Pancreas (tissue), 10 donors: ENCODE measurements at regions not wholly inside any gene's neighbourhood (a gene's known extent, or its start where the extent isn't known, plus 50 kb on each side); places are given as distances from the start of the nearest gene placed in this dataset.

ENCODE experiments used
- ATAC-seq, 4 donors: fragments of 200-7000 bp; cut with Tn5 transposase; one replicate each; pipeline versions ENCODE4 v1.8.0 to v1.9.1; 2020; ENCODE audit warnings: mild to moderate bottlenecking in 4 of 4, moderate library complexity in 4 of 4
- DNase-seq, 6 donors: peaks; one replicate each; pipeline ENCODE4 v3.0.0-alpha.2; 2020
- FAIRE-seq: peaks from 2 replicates; lab custom pipeline; 2012; peaks lifted over from hg19 to GRCh38; lab: Jason Lieb, UNC
- H3K27ac ChIP-seq, 4 donors: fragments of 200-600 bp; sonication (generic); 1 replicate in 3 of 4; 2 replicates in 1 of 4; pipeline versions ENCODE4 v1.5.0 to v1.8.0; 2020
- H3K27me3 ChIP-seq, 4 donors: fragments of 200-600 bp; one replicate each; pipeline ENCODE4 v1.8.0; 2021
- H3K36me3 ChIP-seq, 3 donors: fragments of 200-600 bp; sonication (generic) in 1 of 3; one replicate each; pipeline versions ENCODE4 v1.5.0 to v1.8.0; 2020 to 2021
- H3K4me1 ChIP-seq, 3 donors: fragments of 200-600 bp; one replicate each; pipeline ENCODE4 v1.8.0; 2021
- H3K4me3 ChIP-seq, 4 donors: fragments of 200-600 bp; sonication (generic) in 2 of 4; one replicate each; pipeline versions ENCODE4 v1.5.0 to v1.8.0; 2020 to 2021
- H3K9me3 ChIP-seq, 4 donors: fragments of 200-600 bp; one replicate each; pipeline ENCODE4 v1.8.0; 2021
- CTCF ChIP-seq, 4 donors: fragments of 200-600 bp; sonication (generic) in 3 of 4; IDR thresholded peaks; one replicate each; pipeline versions ENCODE4 v1.5.0 to v1.8.0; 2021; ENCODE audit warnings: antibody characterized with exemption in 4 of 4
- WGBS, 2 donors: extraction: QIAGEN DNeasy Blood & Tissue Kit; methylation state at CpG; one replicate each; pipeline ENCODE4 v1.1.7; 2013; 5-methylcytosine and 5-hydroxymethylcytosine counted together
- intact Hi-C, 3 donors: fragments of 100-400 bp; cut with DNase I; formaldehyde crosslinking; loops; one replicate each; pipeline versions ENCODE4 v1.11.1 to v1.14.2; 2022
- donor health status: healthy with polysubstance abuse.
- donor health status: DM: no; HTN: no; CAD: no; lungs with moderate emphysema.
- donor health status: DM: no; HTN: no; CAD: no.
- donor health status: control.
- donor health status: control.
- donor health status: Bipolar disorder and iron deficiency.
- donor health status: DM: yes; HTN: yes; CAD: no.
- donor health status: DM: no; HTN: no; CAD: no.
- donor health status: DM: no; HTN: no; CAD: no.
- donor health status: DM: yes; HTN: yes; CAD: no.

GRCh38 chr20:39592371-39592770 is 630.2 kb downstream of the DHX35 start:
- 17 to 21% methylated on average over 7 of the region's 7 CpGs for WGBS, 2 donors
- Histone ChIP-seq H3K9me3 (no peaks in the 10 kb centered on the region), H3K4me1 (no peaks in the 10 kb centered on the region), H3K4me3 (no peak overlapping the region), H3K36me3 (no peaks in the 10 kb centered on the region), H3K27me3 (no peaks in the 10 kb centered on the region), H3K27ac (no peak overlapping the region)
- DNase-seq (no peak), ATAC-seq (no peak), FAIRE-seq (no peak)
- no peak for TF ChIP-seq CTCF (IDR thresholded peaks at IDR 0.05)
- intact Hi-C loops = no loop called here

DNA sequence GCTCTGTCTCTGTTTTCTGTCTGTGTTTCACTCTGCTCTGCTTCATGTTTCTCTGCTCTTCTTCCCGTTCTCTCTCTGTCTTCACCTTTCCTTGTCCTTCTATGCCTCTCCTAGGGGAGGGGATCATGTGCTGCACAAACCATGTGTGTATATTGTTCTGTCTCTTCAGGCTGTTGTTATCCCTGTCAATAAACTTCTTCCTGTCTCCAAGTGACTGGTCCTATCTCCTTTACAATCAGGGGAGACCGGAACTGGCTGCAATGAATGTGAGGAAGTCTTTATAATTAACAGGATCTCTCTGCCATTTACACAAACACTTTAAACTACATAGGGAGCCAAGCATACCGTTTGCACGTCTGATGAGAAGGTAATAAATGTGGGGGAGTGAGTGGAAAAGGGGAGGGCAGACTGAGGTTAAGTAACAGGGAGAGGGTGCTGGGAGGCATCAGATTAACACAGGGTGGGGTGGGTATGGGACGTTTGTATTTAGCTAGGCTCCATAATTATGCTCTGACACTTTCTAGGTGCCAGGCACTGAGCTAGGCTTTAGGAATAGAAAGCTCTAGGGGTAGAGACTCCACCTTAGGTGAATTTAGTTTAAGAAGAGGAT is 626.1 kb downstream of the DHX35 start:
- intact Hi-C loops = no loop called here

DNA sequence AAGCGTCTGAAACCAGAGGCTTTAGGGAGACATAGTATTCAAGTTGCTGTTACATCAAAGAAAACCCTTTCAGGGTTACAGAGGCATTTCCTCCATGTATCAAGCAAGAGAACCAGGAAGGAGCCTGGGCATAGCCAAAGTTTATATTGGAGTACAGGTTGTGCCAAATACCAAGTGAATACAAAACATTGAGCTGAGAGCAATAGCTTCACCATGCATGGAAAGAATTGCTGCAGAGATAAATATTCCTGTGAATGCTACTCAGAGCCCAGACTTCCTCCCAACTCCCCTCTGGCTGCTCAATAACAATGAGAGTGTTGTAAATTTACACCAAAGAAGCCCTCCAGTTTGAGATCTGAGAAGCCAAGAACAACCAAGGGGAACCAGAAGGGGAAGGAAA is 618.9 kb downstream of the DHX35 start:
- no peak overlapping the region for H3K27ac ChIP-seq
- FAIRE-seq = no peak
- H3K36me3 ChIP-seq = no peaks in the 10 kb centered on the region
- ATAC-seq = no peak
- no peak for DNase-seq
- no peaks in the 10 kb centered on the region for H3K4me1 ChIP-seq
- no peaks in the 10 kb centered on the region for H3K27me3 ChIP-seq
- intact Hi-C loops = no loop called here
- WGBS, 2 donors = 48 to 70% methylated on average over 1 of the region's 1 CpG
- TF ChIP-seq CTCF (IDR thresholded peaks at IDR 0.05) = no peak
- H3K9me3 ChIP-seq = no peaks in the 10 kb centered on the region
- H3K4me3 ChIP-seq = no peak overlapping the region

More for the DNA sequence above, 626.1 kb downstream of the DHX35 start:
- Histone ChIP-seq H3K27me3 (no peaks in the 10 kb centered on the region), H3K4me3 (no peak overlapping the region), H3K36me3 (no peaks in the 10 kb centered on the region), H3K4me1 (no peaks in the 10 kb centered on the region), H3K9me3 (no peaks in the 10 kb centered on the region), H3K27ac (no peak overlapping the region)
- DNase-seq (no peak), FAIRE-seq (no peak), ATAC-seq (no peak)
- no peak for TF ChIP-seq CTCF (IDR thresholded peaks at IDR 0.05)
- 14 to 16% methylated on average over 5 of the region's 5 CpGs for WGBS, 2 donors

DNA sequence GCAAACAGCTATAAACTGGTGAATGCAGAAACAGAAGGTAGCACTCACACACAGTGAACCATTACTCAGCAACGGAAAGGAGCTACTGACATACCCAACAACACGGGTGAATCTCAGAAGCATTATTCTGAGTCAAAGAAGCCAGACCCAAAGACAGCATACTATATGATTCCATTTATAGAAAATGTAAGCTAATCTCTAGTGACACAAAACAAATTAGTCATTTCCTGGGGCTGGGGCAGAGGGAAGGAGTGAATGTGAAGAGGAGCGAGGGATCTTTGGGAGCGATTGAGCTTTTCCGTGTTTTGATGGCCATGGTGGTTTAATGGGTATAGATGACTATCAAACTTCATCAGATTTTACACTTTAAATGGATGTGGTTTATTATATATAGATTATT is 614.6 kb downstream of the DHX35 start:
- Histone ChIP-seq H3K36me3 (no peaks in the 10 kb centered on the region), H3K4me3 (no peak overlapping the region), H3K27me3 (no peaks in the 10 kb centered on the region), H3K27ac (no peak overlapping the region), H3K4me1 (no peaks in the 10 kb centered on the region), H3K9me3 (no peaks in the 10 kb centered on the region)
- ATAC-seq (no peak), DNase-seq (no peak), FAIRE-seq (no peak)
- 83 to 93% methylated on average over 5 of the region's 5 CpGs for WGBS, 2 donors
- intact Hi-C loops = no loop called here
- TF ChIP-seq CTCF (IDR thresholded peaks at IDR 0.05) = no peak

DNA sequence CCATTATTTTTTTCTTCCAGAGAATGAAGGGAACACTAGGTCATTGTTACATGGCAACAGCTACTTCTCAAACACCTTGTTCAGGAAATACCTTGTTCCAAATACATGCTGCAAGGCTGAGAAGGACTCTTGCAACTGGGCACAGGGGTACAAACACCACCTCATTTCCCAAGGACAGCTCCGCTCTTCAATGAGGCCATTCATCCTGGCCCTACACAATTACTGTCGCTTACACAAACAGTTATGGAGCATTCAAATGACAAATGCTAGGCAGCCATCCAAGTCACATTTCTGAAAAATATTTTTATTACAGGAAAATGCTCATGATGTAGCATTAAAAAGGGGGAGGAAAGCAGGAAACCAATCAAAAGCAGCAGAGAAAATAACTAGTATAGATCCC is 611.9 kb downstream of the DHX35 start:
- no peak for TF ChIP-seq CTCF (IDR thresholded peaks at IDR 0.05)
- DNase-seq (peak in 2 of 6 donors; percentile 31 to 33), ATAC-seq (peak in 3 of 4 donors; percentile 59 to 87 (median 66)), FAIRE-seq (no peak)
- Histone ChIP-seq H3K4me3 (no peak overlapping the region), H3K36me3 (no peaks in the 10 kb centered on the region), H3K27me3 (no peaks in the 10 kb centered on the region), H3K4me1 (no peaks in the 10 kb centered on the region), H3K27ac (no peak overlapping the region), H3K9me3 (no peaks in the 10 kb centered on the region)
- intact Hi-C loops = no loop called here
- 15 to 25% methylated on average over 2 of the region's 2 CpGs for WGBS, 2 donors
